Lower lobe of right lung (tissue), 2 donors: ENCODE measurements at regions not wholly inside any gene's neighbourhood (a gene's known extent, or its start where the extent isn't known, plus 50 kb on each side); places are given as distances from the start of the nearest gene placed in this dataset.

Experiments used
- ATAC-seq, 2 donors: fragments of 200-7000 bp; cut with Tn5 transposase; one replicate each; pipeline ENCODE4 v1.9.1; 2020 to 2022; ENCODE audit warnings: mild to moderate bottlenecking in 2 of 2, moderate library complexity in 2 of 2
- DNase-seq: peaks from one replicate; pipeline ENCODE4 v3.0.0-alpha.2; 2020
- H3K27ac ChIP-seq: fragments of 200-600 bp; one replicate; pipeline ENCODE4 v1.8.0; 2022
- H3K27me3 ChIP-seq: fragments of 200-600 bp; one replicate; pipeline ENCODE4 v1.8.0; 2022; ENCODE audit warnings: low read depth
- H3K36me3 ChIP-seq: fragments of 200-600 bp; one replicate; pipeline ENCODE4 v1.8.0; 2022; ENCODE audit warnings: mild to moderate bottlenecking
- H3K4me1 ChIP-seq: fragments of 200-600 bp; one replicate; pipeline ENCODE4 v1.8.0; 2022
- H3K4me3 ChIP-seq: fragments of 200-600 bp; one replicate; pipeline ENCODE4 v1.8.0; 2022; ENCODE audit warnings: mild to moderate bottlenecking
- H3K9me3 ChIP-seq: fragments of 200-600 bp; one replicate; pipeline ENCODE4 v1.8.0; 2022
- CTCF ChIP-seq: fragments of 200-600 bp; IDR thresholded peaks from one replicate; pipeline ENCODE4 v1.8.0; 2022; ENCODE audit warnings: antibody characterized with exemption, mild to moderate bottlenecking
- intact Hi-C: fragments of 100-400 bp; cut with DNase I; formaldehyde crosslinking; loops from one replicate; pipeline ENCODE4 v1.11.0; 2022
- donor health status: DM: no; HTN: yes; CAD: no; lungs with severe emphysema.

- intact Hi-C loops, result no loop called here
- H3K27me3 ChIP-seq, result no peaks in the 10 kb centered on the region
- H3K27ac ChIP-seq, result no peak overlapping the region
- no peak overlapping the region for H3K4me3 ChIP-seq
- H3K4me1 ChIP-seq, result no peaks in the 10 kb centered on the region
- ATAC-seq, result no peak
- H3K36me3 ChIP-seq, result no peaks in the 10 kb centered on the region
- TF ChIP-seq CTCF, result no peak
- no peak for DNase-seq
- H3K9me3 ChIP-seq, result no peaks in the 10 kb centered on the region
These were observed 785.7 kb downstream of the CCDC85A start for GRCh38 chr2:56969513-56969912.

DNA sequence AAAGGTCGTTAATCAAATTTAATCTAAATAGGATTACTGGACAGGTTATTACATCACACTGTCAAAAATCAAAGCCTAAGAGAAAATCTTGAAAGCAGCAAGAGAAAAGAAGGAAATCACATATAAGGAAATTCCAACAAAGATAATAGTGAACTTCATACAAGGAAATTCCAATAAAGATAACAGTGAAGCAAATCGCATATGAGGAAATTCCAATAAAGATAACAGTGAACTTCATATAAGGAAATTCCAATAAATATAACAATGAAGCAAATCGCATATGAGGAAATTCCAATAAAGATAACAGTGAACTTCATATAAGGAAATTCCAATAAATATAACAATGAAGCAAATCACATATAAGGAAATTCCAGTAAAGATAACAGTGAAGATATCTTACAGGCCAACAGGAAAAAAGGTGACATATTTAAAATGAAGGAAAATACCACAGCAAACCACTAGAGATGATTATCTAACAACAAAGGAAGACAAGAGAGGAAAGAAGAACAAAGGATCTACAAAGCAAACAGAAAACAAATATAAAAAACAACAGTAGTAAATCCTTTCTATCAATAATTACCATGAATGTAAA, 787.7 kb downstream of the CCDC85A start:
- no peak for DNase-seq
- Histone ChIP-seq H3K27ac (no peak overlapping the region), H3K36me3 (no peaks in the 10 kb centered on the region), H3K27me3 (no peaks in the 10 kb centered on the region), H3K4me1 (no peaks in the 10 kb centered on the region), H3K4me3 (no peak overlapping the region), H3K9me3 (no peaks in the 10 kb centered on the region)
- no peak for TF ChIP-seq CTCF
- intact Hi-C loops, result no loop called here
- no peak for ATAC-seq

DNA sequence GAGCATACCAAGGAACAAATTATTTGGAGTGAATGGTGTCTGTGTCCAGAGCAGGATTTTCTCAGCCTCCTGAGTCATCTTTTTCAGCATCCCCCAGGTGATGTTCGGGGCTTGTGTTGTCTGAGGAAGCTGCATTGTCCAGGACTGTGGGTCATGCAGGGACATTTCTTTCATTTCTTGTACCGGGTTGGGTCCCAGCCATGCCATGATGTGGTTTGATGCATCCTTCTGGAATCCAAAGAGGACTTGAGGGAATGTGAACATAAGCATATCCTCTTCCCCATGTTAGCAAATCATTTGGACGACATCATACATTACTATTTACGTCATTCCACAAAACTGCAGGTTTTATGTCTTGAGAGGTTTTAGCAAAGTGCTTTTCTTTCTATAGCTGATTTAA, 797.8 kb downstream of the CCDC85A start:
- H3K4me3 ChIP-seq, result no peak overlapping the region
- no peak for DNase-seq
- no peak overlapping the region for H3K27ac ChIP-seq
- no peaks in the 10 kb centered on the region for H3K36me3 ChIP-seq
- H3K27me3 ChIP-seq, result no peaks in the 10 kb centered on the region
- no peak for TF ChIP-seq CTCF
- no peaks in the 10 kb centered on the region for H3K4me1 ChIP-seq
- intact Hi-C loops, result no loop called here
- ATAC-seq, result no peak
- peaks cover 4% of the 10 kb centered on the region for H3K9me3 ChIP-seq

DNA sequence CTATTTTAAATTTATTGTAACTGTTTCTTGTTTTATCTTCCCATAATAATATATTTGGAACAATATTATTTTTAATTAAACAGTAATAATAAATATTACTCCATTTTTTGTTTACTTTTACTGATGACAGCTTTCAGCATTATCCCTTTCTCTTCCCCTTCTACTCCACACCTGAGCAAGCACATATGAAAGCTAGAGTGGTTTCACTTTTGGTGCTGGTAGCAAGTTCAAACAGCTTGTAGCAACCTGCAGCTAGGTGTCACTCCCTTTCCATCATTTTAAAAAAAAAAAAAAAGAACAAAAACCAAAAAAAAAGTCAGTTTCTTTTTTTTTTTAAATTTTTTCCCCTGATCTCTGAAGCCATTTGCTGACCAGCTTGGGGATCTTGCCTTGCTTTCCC, 801.8 kb downstream of the CCDC85A start:
- DNase-seq (no peak), ATAC-seq (no peak)
- intact Hi-C loops, result no loop called here
- Histone ChIP-seq H3K27me3 (no peaks in the 10 kb centered on the region), H3K36me3 (no peaks in the 10 kb centered on the region), H3K9me3 (no peaks in the 10 kb centered on the region), H3K27ac (no peak overlapping the region), H3K4me3 (no peak overlapping the region), H3K4me1 (no peaks in the 10 kb centered on the region)
- no peak for TF ChIP-seq CTCF

DNA sequence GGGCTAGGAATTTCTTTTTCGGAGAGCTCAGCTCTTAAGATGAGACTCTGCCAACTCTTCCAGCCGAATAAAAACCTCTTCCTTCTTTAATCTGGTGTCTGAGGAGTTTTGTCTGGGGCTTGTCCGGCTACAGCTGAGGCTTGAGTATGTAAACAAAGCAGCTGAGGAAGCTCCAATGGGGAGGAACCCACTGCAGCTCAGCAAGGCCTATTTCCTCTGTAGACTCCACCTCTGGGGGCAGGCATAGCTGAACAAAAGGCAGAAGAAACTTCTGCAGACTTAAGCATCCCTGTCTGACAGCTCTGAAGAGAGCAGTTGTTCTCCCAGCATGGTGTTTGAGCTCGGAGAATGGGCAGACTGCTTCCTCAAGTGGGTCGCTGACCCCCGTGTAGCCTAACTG, 838.7 kb downstream of the CCDC85A start:
- H3K27ac ChIP-seq, result no peak overlapping the region
- peaks cover 4% of the 10 kb centered on the region for H3K9me3 ChIP-seq
- no peaks in the 10 kb centered on the region for H3K27me3 ChIP-seq
- TF ChIP-seq CTCF, result no peak
- H3K36me3 ChIP-seq, result no peaks in the 10 kb centered on the region
- H3K4me1 ChIP-seq, result no peaks in the 10 kb centered on the region
- ATAC-seq (no peak), DNase-seq (no peak)
- H3K4me3 ChIP-seq, result no peak overlapping the region
- intact Hi-C loops, result no loop called here
